GM12878 (cell line): ENCODE measurements at regions not wholly inside any gene's neighbourhood (a gene's known extent, or its start where the extent isn't known, plus 50 kb on each side); places are given as distances from the start of the nearest gene placed in this dataset.

ENCODE experiments used
- CEBPB ChIP-seq, 2 experiments: fragments of 150-350 bp in 1 of 2; IDR thresholded peaks; 2 replicates each; pipeline ENCODE4 v1.6.1; 2012 to 2014; ENCODE audit warnings: low read depth in 2 of 2, low read length in 2 of 2, borderline replicate concordance in 1 of 2, inconsistent platforms in 1 of 2
- POLR2AphosphoS5 ChIP-seq: IDR thresholded peaks from 2 replicates; pipeline ENCODE4 v1.6.1; 2011; ENCODE audit warnings: mild to moderate bottlenecking, low read length, inconsistent platforms

DNA sequence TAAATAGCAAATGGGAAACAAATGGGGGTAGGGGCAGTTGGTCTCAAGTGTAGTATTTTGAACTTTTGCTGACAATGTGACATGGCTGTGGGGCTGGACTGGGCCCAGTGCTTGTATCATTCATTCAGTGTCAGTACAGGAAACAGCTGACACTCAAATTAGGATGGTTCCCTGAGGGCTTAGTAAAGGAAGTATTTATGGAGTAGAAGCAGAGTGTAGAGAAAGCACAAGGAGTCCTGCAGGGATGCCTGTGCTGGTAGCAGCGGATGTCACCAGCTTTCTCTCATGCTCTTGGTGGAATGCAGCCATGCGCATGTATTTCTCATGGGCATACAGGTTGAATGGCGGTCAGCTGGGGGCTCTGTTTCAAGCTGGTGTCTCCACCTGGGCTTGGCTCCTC is 72.9 kb upstream of the SLC44A1 start:
- TF ChIP-seq POLR2AphosphoS5 (no peak), CEBPB (IDR thresholded peaks at IDR 0.05; ENCODE audit: borderline replicate concordance in 1 of 2, low read depth in 2 of 2, low read length in 2 of 2) (no peak)
